ENCODE measurements at regions not wholly inside any gene's neighbourhood (a gene's known extent, or its start where the extent isn't known, plus 50 kb on each side); places are given as distances from the start of the nearest gene placed in this dataset.
"Not testable (repeated sequence)": the region's sequence is repeated elsewhere in the genome, so short reads cannot be mapped to it uniquely, and the experiment has no call there.

- DNase-seq (ENCODE audit: low read depth), result no peak
- TF ChIP-seq, protein P1, sequence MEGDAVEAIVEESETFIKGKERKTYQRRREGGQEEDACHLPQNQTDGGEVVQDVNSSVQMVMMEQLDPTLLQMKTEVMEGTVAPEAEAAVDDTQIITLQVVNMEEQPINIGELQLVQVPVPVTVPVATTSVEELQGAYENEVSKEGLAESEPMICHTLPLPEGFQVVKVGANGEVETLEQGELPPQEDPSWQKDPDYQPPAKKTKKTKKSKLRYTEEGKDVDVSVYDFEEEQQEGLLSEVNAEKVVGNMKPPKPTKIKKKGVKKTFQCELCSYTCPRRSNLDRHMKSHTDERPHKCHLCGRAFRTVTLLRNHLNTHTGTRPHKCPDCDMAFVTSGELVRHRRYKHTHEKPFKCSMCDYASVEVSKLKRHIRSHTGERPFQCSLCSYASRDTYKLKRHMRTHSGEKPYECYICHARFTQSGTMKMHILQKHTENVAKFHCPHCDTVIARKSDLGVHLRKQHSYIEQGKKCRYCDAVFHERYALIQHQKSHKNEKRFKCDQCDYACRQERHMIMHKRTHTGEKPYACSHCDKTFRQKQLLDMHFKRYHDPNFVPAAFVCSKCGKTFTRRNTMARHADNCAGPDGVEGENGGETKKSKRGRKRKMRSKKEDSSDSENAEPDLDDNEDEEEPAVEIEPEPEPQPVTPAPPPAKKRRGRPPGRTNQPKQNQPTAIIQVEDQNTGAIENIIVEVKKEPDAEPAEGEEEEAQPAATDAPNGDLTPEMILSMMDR (conservative IDR thresholded peaks at IDR 0.05; ENCODE audit: low read depth, low read length), result no peak
- no peak overlapping the region for H3K4me3 ChIP-seq (ENCODE audit: low read length)
These were observed 84.5 kb downstream of the ANKEF1 start for GRCh38 chr20:10119336-10119735.

GRCh38 chr20:10124883-10125282 lies 90.1 kb downstream of the ANKEF1 start:
- not testable (repeated sequence) for DNase-seq (ENCODE audit: low read depth); H3K4me3 ChIP-seq (ENCODE audit: low read length)

- TF ChIP-seq, protein P1 (conservative IDR thresholded peaks at IDR 0.05; ENCODE audit: low read depth, low read length), result no peak
- no peak overlapping the region for H3K4me3 ChIP-seq (ENCODE audit: low read length)
- DNase-seq (ENCODE audit: low read depth), result no peak
These were observed 91.0 kb downstream of the ANKEF1 start for GRCh38 chr20:10125757-10126156.

DNA sequence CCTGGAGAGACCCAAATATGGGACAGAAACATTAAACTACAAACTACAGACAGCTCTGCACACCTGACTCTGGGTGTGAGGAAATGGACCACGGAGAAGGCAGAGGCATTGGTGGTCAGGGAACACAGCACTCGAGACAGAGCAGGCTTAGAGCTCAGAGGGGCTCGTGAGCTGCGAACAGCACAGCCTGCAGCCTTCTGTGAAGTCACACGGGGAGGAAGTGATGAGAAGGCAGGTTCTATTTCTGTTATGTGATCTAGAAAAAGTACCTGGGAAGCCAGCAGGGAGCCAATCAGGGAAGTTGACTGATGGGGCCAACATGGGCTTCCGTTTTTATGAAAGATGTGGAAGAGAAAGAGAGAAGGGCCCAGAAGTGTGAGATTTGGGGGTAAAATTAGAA lies 88.9 kb upstream of the SNAP25 start:
- TF ChIP-seq, protein P1 (conservative IDR thresholded peaks at IDR 0.05; ENCODE audit: low read depth, low read length), result no peak
- H3K4me3 ChIP-seq (ENCODE audit: low read length), result no peak overlapping the region
- DNase-seq (ENCODE audit: low read depth), result no peak

DNA sequence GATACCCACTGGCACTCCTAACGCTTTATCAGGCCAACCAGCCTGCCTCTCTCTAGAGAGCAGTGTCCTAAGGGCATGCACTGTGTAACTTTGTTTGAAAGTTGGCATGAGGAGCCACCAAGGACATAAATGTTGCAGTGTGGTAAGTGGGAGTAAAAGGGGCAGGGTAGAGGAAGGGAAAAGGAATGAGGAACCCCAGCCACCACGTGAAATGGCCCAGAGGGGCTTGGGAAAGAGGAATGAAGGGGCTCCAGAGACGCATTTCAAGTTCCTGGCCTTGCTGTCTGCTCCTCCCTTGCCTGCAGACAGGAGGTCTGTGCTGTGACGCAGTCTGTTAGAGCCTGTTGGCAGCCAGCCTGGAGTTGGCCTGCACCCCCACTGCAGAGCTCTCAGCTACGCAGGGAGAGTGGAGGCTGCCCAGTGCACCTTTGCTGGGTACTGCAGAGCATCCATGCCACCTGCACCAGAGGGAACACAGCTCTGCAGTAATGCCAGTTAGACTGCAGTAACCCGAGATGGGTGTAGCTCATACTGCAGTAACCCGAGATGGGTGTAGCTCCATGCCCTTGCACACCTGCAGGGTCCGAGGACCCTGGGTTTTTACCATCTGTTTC lies 86.8 kb upstream of the SNAP25 start:
- peak; percentile 52 for DNase-seq (ENCODE audit: low read depth)
- H3K4me3 ChIP-seq (ENCODE audit: low read length), result no peak overlapping the region
- TF ChIP-seq, protein P1 (conservative IDR thresholded peaks at IDR 0.05; ENCODE audit: low read depth, low read length), result no peak

DNA sequence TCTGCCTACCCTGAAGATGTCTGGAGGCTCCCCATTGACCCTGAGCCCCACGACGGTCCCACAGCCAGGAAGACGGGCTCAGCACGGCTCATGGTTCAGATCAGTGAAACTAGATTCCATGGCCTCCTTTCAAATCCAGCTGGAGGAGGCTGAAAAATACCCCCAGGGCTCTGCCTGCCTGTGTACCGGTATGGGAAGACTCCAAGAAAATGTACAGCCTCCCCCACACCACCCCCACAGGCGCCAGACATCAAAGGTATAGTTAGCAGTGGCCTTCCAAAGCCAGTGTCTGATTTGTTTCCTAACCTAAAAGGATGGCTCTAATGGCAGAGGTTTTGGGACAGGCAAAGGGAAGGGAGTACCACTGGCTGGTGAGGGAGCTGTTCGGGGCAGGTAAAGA lies 86.2 kb upstream of the SNAP25 start:
- TF ChIP-seq, protein P1 (conservative IDR thresholded peaks at IDR 0.05; ENCODE audit: low read depth, low read length), result no peak
- no peak for DNase-seq (ENCODE audit: low read depth)
- no peak overlapping the region for H3K4me3 ChIP-seq (ENCODE audit: low read length)

GRCh38 chr20:10133532-10133931 lies 85.1 kb upstream of the SNAP25 start:
- TF ChIP-seq, protein P1 (conservative IDR thresholded peaks at IDR 0.05; ENCODE audit: low read depth, low read length), result no peak
- H3K4me3 ChIP-seq (ENCODE audit: low read length), result no peak overlapping the region
- no peak for DNase-seq (ENCODE audit: low read depth)

Measured in retinal pigment epithelial cell (primary cell).